ENCODE measurements at regions not wholly inside any gene's neighbourhood (a gene's known extent, or its start where the extent isn't known, plus 50 kb on each side); places are given as distances from the start of the nearest gene placed in this dataset.

DNA sequence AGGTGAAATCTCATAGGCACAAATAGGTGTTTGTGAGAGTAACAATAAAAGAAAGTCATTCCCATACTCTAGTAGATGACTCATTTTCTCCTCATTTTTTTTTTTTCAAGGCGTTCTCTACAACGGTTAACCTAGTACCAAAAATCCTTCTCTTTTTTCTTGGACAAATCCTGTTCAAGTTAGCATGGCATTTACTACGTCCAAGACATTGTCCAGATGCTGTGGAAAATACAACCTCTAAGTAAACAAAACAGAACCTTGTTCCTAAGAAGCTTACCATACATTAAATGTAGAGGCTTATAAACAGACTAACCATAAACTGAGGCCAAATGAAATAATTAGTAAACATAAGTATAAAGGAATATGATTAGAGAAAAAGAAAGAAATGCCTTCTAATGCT lies 76.2 kb upstream of the RGS4 start:
- TF ChIP-seq CTCF (IDR thresholded peaks at IDR 0.05): no peak
- TF ChIP-seq POLR2AphosphoS5 (IDR thresholded peaks at IDR 0.05; ENCODE audit: low read depth, low read length): no peak
- TF ChIP-seq SIN3A (IDR thresholded peaks at IDR 0.05; ENCODE audit: borderline replicate concordance, insufficient read depth, low read depth, low read length): no peak
- TF ChIP-seq TCF7L2 (IDR thresholded peaks at IDR 0.05; ENCODE audit: low read depth, low read length): no peak
